HG03097 (cell line): ENCODE measurements at regions not wholly inside any gene's neighbourhood (a gene's known extent, or its start where the extent isn't known, plus 50 kb on each side); places are given as distances from the start of the nearest gene placed in this dataset.
"Not testable (repeated sequence)": the region's sequence is repeated elsewhere in the genome, so short reads cannot be mapped to it uniquely, and the experiment has no call there.

Source experiments
- ATAC-seq: cut with Tn5 transposase; IDR thresholded peaks from one replicate; pipeline ENCODE4 v1.9.1; 2021; ENCODE audit not compliant: unreplicated experiment, low FRiP score

GRCh38 chr5:39640552-39640951, 215.8 kb upstream of the DAB2 start:
- ATAC-seq, result peak; percentile 87

DNA sequence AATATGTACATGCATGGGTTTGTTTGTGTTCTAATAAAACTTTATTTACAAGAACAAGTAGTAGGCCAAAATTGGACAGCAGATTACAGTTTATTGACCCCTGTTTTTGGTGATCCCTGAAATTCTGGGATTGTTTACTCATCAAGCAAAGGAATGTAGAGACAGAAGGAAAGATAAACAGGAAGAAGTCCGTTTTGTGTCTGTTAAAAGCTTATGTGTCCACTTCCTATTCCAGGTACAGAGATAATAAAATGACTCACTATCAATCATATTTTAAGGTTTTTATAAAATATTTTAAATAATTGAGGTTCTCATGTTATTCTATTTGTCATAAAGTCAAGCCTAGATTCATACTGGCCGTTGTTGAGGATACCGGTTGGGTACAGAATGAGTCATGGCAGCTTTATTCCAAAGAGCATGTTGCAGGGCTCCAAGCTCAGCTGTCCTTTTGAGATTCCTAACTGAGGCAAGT, 214.9 kb upstream of the DAB2 start:
- ATAC-seq, result no peak

GRCh38 chr5:39638813-39639212, 214.0 kb upstream of the DAB2 start:
- no peak for ATAC-seq

DNA sequence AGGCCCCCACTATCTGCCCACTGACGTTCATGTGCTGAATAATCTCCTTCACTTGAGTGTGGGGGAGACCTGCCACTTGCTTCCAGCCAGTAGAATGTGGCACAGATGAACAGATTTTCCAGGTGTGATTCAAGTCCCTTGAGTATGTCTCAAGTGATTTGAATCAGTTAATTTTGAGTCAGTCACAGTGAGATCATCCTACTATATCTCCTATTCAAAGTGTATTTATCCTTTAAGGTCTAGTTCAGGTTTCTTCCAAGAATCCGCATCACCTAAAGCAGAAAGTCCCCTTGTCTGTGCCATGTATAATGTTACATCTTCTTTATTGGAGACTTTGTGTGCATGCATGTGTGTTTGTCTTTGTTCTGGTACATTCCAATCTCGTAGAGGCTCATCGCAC, 208.3 kb upstream of the DAB2 start:
- no peak for ATAC-seq

- no peak for ATAC-seq
Measured at GRCh38 chr5:39631958-39632357, 207.2 kb upstream of the DAB2 start.

DNA sequence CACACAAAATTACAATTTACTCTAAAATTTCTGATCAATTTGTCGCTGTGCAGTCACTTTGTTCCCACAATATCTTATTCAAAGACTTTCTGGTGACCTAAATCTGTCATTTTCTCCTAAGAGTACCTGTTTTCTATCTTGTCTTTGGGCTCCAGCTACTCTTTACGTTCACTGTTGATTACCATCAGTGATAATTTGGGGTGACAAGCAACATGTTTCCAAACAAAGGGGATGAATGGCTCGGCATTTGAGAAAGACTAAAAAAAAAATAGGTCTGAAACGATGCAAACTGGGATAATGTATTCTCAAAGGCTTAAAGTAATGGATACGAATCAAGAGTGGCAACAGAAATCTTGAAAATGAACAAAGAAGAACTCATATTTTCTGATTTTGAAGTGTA, 205.2 kb upstream of the DAB2 start:
- no peak for ATAC-seq

DNA sequence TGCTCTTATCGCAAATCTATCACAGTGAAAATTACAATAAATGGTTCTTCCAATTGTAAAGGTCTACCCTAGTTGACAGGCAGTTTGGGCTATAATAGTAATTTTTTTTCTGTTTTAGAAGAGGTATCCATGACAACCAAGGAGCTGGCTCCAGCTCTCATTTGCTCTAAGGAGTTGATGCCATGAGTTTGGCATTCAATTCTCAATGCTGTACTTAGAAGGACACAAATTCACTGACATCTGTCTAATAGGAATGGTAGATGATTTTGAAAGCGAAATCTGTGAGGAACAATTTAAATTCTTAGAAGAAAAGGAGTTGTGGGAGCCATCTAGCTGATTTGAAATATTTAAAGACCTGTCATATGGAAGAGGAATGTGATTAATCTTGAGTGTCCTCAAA, 203.6 kb upstream of the DAB2 start:
- no peak for ATAC-seq

DNA sequence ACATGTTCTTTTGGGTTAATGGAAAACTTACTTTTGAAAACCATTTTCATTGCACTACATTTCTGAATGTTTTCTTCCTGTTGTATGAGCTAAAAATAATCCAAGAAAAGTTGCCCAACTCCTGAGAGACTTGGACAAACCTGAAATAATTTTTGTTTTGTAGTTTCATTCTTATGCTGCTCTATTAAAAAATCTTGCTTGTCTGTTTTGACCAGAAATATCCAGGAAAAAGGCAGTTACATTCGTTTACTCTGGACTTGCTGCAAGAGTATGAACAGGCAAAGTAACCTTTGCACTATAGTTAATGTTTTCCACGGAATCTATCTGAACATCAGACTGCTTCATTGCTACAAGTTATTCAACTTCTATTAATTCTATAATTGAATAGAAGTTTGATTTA, 200.1 kb upstream of the DAB2 start:
- ATAC-seq, result no peak

- peak; percentile 91 for ATAC-seq
Measured at GRCh38 chr5:39624268-39624886, 199.6 kb upstream of the DAB2 start.

DNA sequence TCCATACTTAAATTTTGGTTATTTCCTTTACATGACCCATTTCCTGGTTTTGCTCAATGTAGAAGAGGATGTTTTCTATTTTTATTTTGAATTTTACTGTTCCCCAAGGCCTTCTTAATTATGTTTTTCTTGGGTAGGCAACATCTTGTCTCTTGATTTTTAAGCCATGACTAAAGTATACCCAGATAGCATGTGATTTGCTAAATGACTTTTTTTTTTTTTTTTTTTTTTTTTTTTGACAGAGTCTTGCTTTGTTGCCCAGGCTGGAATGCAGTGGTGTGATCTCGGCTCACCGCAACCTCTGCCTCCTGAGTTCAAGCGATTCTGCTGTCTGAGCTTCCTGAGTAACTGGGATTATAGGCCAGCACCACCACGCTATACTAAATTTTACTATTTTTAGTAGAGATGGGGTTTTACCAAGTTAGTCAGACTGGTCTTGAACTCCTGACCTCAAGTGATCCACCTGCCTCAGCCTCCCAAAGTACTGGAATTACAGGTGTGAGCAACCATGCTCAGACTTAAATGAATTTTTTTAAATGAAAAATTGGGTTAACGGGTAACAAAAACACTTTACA, 198.6 kb upstream of the DAB2 start:
- no peak for ATAC-seq

- ATAC-seq, result no peak
Measured at GRCh38 chr5:39622281-39622680, 197.5 kb upstream of the DAB2 start.

DNA sequence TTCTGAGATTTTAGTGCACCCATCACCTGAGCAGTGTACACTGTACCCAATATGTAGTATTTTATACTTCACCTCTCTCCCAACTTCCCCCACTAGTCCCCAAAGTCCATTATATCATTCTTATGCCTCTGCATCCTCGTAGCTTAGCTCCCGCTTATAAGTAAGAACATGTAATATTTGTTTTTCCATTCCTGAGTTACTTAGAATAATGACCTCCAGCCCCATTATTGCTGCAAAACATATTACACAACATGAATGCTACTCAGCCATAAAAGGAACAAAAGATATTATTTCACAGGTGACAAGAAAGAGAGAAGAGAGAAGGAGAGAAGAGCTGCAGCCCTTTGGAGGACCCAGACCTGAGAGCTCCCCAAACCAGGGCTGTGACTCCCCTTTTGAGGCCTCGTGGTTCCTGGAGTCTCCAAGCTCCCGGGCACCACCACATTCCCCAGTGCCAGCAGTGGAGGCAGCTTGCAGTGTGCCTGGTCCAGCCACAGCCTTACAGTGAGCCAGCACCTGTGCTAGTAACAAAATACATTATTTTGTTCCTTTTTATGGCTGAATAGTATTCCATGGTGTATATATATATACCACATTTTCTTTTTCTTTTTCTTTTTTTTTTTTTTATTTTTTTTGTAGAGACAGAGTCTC, 194.5 kb upstream of the DAB2 start:
- ATAC-seq, result no peak

- no peak for ATAC-seq
Measured at GRCh38 chr5:39618391-39618790, 193.6 kb upstream of the DAB2 start.

- no peak for ATAC-seq
Measured at GRCh38 chr5:39616131-39616530, 191.4 kb upstream of the DAB2 start.

DNA sequence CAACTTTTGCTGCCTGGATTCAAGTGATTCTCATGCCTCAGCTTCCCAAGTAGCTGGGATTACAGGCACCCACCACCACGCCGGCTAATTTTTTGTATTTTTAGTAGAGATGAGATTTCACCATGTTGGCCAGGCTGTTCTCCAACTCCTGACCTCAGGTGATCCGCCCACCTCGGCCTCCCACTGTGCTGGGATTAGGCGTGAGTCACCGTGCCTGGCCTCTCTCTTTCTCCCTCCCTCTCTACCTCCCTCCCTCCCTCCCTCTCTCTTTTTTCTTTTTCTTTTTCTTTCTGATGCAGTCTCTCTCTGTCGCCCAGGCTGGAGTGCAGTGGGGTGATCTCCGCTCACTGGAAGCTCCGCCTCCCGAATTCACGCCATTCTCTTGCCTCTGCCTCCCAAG, 186.3 kb upstream of the DAB2 start:
- ATAC-seq, result not testable (repeated sequence)

DNA sequence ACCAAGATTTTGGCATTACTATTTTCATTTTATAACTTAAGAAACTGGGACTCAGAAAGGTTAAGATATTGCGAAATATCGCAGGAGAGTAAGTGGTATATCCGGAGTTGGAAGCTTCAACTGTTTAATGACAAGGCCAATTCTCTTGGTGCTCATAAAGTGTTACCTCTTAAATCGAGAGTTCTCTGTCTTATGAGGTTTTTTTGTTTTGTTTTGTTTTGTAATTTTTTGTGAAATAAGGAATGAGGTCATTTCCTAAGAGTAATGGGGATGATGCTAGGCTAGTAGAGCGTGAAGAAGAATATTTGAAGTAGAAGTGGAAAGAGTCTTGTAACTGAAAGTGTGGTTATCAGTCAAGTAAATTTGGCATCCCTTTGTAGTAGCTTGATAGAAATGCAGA, 183.2 kb upstream of the DAB2 start:
- no peak for ATAC-seq

DNA sequence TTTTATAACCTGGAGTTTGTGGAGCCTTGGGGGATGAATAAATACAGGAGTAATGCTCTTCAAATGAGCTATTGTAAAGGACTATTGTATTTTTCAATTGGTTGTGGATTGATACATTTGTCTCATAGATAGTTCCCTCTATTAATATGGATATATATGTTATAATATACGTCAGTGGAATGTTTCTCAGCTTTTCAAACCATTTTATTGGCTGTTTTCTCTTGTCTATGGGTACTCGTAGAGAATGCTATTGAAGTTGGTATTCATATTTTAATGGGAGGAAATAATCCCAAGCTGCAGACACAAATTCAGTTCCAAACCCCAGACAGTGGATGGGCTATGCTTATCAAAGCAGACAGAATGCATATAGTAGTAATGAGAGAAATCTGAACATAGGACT, 181.8 kb upstream of the DAB2 start:
- ATAC-seq, result no peak

GRCh38 chr5:39605588-39606575, 181.1 kb upstream of the DAB2 start:
- no peak for ATAC-seq

- no peak for ATAC-seq
Measured at GRCh38 chr5:39605145-39605544, 180.4 kb upstream of the DAB2 start.

GRCh38 chr5:39604491-39604890, 179.7 kb upstream of the DAB2 start:
- ATAC-seq, result no peak
